Activated T-cell treated with anti-CD3 and anti-CD28 coated beads for 4 hours (primary cell): ENCODE measurements at regions not wholly inside any gene's neighbourhood (a gene's known extent, or its start where the extent isn't known, plus 50 kb on each side); places are given as distances from the start of the nearest gene placed in this dataset.

Source experiments
- DNase-seq: peaks from one replicate; pipeline ENCODE4 v3.0.0-alpha.2; 2020

DNA sequence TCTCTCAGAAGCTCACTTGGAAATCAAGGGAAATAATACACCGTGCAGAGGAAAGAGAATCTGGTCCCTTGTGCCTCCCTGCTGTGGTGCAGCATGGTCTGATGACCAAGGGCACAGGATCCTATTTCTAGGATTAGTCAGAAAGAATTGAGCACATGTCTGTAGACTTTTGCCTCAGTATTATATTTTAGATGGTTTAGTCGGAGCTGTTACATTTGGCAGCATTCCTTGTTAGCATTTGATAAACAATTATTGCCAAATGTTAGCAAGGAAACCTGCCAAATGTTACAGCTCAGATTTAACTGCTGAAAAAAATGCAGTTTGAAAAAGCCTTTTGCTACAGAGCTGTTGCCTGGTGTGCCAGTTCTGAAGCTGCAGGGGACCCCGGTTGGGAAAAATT is 183.5 kb upstream of the DPYD start:
- DNase-seq: no peak

DNA sequence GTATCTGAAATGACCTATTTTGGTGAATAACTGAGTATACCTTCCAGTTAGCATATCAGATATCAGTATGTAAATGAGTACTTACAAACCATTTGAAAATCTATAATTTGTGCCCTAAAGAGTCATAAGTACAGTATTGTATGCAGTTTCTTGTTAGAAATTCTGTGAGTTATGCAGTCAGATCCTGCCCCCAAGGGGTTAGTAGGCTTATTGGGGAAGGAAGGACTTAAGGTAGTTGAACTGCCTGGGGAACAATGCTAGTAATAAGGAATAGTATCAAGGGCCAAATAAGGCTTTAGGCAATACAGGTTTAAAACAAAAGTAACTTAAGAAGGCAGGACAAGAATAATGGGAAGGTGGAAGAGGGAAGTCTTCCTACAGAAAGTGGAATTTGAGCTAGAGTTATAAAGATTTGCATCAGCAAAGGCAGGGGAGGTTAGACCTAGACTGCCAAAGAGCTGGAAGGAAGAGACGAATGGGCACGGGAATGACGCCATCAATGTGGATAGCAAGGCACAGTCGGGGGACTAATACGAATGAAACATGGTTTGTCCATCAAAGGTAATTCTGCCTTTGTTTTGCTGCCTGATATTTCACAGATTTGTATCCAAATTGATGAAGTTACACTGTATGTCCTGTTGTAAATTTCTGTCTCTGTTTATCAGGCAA is 182.9 kb upstream of the DPYD start:
- no peak for DNase-seq

DNA sequence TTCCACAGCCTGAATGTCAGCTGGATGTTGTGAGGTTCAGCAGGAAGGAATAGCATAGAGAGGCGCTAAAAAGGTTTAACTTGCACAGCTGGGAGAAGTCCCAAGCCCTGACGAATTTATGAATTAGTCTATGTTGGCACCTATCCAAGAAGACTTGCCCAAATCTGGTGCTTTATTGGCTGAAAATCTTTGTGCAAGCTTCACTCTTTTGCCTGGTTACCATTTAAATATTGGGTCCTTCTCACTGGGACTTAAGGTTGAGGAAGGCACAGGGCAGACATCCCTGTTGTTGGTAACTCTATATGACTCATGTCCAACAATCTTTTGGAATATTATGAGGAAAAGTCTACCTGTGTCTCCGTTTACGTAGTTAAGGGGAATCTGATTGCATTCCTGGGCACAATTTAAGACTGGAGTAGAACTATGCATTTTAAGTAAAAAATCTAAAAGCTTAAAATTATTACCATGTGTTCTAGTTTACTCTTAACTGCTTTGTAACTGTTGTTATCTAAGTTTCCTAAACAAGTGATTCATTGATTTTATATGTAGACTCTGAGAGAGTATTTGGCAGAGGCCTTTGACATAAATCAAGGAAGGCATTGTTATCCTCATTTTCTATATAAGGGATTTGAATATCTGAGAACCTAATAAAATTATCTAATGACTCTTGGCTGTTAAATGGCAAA is 181.7 kb upstream of the DPYD start:
- DNase-seq: no peak

DNA sequence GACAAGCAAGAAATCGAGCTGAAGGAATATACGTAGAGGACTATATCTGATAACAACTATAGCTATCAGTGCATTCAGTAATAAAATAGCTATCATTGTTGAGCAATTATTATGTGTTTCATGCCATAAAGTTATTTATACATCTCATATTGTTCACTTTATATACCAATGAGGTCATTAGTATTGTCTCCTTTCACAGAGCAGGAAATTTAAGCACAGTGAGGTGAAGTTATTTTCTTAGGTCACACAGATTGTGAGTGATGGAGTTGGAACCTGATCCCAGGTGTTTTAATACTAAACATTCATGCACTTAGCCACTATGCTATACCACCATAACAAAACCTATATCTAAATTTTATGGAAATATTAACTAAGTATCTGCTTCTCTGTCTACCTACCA is 180.5 kb upstream of the DPYD start:
- DNase-seq: no peak

DNA sequence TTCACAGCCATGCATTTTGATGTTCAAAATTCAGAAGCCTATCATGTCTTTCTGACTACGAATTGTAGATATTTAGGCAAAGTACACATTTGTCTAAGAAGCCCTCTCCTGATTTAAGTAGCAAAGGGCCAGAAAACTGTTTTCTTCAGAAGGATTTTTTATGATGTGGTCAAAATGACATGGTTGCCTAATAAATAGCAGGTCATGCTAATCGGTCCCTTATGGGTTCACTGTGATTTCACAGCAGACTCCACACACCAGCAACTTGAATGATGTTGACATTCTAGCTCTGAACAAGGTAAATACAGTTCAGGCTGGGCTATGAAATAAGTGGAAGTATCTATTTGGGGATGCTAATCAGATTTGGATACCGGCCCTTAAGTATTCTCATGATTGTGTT is 178.7 kb upstream of the DPYD start:
- no peak for DNase-seq

DNA sequence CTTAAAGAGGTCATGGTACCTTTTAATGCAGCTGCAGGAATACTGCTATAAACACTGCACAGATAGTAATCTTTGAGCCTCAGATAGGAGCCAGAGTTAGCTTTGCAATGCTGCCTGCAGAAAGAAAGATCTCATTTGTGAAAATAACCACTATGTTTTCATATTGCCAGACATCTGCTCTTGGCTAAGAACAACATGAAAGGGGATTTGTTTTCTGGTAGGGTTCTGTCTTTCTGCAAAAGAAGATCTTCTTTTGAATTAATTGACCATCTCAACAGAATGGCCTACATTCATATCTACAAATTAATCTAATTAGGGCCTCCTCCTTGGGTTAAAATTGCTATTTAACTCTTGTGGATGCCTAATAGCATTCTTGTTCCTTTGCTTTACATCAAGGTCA is 177.6 kb upstream of the DPYD start:
- no peak for DNase-seq

DNA sequence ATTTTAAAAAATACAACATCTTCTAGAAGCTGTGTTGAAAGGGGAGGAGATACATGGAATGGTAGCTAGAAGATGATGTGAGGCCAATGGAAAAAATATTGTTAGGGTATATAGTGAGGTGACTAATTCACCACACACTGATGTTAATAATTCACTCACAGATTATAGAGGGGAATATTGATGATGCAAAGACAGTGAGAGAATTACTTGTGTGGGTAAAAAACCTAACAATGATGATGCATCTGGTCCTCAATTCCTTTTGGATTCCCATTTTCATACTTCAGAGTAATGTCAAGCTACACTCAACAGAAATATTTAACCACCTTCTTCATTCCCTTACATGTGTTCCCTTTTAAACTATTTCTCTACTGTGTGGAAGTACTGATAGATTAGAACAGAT is 169.5 kb upstream of the DPYD start:
- DNase-seq: no peak

DNA sequence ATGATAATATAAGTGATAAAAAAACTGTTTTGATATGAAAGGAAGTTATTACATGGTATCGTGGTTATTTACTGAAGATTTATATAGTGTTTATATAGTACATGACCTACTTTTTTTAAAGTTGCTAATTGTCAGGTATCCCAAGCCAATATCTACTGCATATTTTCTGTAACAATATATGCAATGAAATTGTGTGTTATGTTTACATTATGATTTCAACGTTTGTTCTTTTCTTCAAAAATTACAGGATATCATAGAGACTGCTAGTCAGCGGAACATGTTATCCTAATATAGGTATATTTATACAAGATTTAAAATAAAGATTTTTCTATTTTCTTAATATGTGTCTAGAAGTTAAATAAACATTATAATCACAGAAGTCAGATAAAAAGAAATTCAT is 167.5 kb upstream of the DPYD start:
- DNase-seq: no peak

DNA sequence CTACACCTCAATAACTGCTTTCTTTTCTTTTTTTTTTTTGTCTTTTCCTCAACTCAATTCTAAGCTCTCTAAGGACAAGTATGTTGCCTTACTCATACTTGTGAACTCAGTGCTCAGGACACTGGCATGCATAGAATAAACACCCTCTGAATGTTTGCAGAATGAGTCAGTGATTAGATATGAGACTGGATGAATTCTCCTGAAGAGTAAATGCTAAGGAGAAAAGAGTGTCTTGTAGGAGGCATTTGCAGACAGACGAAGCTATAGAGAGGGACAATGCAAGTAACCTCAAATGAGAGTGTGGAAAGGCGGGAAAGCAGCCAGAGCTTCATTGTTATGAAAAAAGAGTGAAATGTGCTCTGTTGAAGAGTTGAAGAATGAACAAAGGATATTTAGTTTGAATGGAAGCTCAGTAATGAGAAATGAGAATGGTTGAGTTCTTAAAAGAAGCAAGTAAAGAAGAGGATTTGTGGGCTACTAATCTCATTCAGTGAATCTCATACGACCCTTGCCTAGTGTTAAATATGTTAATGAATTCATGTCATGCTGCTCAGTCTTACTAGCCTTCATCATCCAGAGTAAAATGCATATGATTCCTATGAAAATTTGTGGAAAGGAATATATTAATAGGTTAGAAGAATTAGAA is 166.1 kb upstream of the DPYD start:
- no peak for DNase-seq

DNA sequence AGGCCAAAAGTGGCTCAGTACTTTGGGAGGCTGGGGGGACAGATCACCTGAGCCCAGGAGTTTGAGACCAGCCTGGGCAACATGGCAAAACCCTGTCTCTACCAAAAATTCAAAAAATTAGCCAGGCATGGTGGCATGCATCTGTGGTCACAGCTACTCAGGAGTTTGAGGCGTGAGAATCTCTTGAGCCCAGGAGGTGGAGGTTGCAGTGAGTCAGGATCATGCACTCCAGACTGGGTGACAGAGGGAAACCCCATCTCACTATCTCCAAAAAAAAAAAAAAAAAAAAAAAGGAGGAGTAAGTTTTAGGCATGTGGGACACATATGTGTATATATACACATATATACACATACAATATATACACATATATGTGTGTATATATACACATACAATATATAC is 165.3 kb upstream of the DPYD start:
- DNase-seq: no peak

DNA sequence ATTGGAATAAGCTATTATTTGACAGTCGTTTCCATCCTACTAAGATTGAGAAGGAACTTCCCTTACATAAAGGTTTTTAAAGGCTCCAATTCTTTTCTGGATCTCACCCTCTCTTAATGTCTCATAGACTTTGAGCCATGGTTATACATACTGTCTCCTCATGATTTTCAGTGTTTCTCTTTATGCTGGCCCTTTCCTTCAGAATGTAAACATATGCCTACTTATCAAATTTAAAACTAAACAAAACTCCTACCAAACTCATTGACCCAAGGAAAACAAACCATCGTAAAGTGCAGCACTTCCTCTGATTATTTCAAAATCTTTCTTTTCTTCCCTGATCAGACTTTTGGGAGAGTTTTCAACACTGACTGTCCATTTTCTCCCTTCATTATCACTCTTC is 163.4 kb upstream of the DPYD start:
- DNase-seq: no peak

DNA sequence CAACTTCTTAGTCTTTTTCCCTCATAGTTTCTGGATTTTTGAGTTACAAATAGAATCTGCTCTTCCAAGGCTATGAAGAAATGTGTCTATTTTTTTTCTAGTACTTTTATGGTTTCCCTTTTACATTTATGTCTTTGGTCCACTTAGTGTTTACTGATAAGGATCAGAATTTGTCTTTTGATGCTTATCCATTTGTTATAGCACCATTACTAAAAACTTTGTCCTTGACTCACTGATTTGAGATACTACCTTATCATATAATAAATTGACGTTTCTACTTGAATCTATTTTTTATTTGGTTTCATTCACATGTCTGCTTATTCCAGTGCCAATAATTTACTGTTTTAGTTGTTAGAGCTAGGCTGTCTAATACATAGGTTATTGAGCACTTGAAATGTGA is 161.1 kb upstream of the DPYD start:
- no peak for DNase-seq

DNA sequence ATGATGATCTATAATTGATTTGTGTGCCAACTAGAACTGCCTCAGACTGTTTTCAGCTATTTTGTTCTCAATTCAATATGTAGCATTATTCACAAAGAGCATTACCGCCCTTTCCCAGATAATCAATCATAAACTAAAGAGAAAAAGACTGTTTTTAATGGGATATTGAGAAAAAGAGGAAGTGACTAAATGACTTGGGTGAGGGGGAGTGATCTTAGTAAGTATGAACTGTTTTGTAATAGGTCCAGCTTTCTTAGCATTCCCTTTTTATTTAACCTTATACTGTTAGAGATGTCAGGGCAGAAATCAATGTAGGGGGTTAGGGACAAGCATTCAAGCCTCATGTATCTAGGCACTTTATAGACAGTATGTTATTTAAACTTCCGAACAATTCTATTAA is 157.8 kb upstream of the DPYD start:
- DNase-seq: no peak

DNA sequence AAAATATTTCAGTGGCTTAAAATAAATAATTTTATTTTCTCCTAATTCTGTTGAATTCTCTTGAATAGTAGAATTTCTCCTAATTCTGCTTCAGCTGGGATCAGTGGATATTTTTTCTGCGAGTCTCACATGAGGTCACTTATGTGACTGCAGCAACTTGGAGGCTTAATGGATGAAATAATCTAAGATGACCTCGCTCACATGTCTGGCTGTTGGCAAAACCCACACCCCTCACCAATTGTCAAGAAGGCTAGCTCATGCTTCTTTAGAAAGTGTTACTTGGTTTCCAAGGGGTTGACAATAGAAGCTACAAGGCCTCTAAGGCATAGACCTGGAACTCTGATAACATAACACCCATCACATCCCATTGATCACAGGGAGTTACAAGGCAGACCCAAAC is 156.9 kb upstream of the DPYD start:
- no peak for DNase-seq

DNA sequence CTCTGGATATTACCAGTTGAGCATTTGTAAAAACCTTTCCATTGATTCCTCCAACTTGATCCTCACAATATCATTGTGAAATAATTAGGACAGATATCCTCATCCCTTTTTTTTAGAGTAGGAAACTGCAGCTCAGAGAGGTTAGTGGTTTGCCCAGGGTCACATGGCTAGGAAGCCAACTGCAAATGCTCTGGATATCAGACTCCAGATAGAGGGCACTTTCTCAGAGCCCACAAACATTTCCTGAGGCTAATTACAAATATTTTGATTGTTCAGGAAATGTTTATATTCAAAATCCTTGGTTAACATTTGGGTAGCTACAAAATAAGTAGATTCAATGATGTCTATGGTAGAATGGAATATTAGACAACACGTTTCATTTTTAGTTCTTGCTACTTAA is 154.8 kb upstream of the DPYD start:
- no peak for DNase-seq

DNA sequence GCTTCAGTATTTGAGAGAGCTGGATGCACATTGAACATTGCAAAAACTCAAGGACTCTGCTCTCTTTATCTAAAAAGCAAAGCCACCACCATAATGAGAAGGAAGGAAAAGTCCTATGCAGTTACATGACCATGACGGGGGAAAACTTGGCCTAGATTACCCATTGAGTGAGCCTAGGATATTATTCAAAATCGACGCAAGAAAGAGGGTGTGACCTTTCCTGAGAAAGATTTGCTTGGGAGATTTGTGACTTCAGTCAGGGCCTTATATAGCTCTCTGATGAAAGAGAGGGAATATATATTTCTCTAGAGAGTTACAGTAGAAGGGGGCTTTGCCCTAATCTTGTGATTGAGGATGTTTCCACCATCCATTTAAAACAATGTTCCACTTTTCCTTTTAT is 153.0 kb upstream of the DPYD start:
- DNase-seq: no peak

DNA sequence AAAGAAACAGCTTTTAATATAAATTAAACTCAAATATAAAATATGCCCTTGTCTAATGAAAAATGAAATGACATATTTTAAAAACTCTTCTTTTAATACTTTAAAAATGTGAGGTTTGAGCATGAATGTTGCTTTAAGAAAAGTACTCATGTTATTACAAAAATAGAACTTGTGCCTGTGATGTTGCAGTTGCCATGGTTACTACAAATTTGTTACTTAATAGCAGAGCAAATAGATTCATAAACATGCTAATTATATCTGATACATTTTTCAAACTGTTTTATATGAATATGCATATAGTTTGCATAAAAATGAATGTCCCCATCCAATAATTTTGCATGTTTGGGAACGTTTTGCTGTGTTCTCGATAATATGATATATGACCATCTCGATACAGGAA is 152.3 kb upstream of the DPYD start:
- DNase-seq: no peak

DNA sequence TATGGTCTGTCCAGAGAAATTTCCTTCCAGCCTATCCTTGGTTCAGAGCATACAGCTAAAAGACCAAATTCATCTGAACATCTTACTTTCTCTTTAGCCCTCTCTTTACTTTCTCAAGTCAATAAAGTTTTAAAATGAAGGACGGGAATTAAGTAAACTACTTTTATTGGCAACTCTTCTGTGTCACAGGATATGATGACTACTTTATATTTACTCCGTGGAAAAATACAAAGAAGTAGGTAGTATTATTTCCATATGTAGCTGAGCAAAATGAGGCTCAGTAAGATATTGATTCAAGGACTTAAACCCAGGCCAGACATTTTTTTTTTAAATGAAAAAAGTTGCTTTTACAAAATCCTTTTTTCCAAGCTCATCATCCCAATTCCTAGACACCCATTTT is 151.2 kb upstream of the DPYD start:
- DNase-seq: no peak

DNA sequence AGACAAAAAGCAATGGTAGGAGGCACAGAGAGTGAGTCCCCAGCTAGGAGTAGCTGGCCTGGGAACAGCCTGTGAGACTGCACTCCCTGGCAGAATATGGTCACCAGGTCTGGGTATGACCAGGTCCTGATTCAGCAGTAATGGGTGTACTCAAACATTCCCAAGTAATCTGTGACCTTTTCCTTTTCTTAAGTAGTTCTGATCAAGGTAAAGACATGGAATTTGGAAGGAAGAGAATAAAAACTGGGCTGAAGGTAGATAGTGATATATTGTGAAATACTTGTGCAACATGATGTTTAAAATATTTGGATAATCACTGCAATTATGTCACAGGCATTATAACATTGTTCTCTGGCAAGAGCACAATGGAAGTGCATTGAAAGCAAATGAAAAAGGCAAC is 147.2 kb upstream of the DPYD start:
- no peak for DNase-seq

DNA sequence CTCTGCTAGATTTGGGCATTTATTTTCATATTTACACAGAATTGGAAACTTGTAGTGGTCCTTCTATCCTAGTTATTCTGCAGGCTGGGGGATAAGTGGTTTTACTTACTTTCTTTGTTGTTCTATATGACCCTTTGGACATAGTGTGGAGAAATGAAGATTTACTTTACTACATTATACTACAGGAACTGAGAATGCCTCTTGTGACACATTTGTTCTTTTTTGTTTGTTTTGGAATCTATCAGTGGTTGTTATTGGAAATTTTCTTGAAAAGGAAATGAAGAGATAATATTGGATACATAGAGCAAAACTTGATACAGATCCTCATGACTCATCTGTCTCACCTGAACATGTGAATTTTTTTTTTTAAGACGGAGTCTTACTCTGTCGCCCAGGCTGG is 146.1 kb upstream of the DPYD start:
- no peak for DNase-seq

DNA sequence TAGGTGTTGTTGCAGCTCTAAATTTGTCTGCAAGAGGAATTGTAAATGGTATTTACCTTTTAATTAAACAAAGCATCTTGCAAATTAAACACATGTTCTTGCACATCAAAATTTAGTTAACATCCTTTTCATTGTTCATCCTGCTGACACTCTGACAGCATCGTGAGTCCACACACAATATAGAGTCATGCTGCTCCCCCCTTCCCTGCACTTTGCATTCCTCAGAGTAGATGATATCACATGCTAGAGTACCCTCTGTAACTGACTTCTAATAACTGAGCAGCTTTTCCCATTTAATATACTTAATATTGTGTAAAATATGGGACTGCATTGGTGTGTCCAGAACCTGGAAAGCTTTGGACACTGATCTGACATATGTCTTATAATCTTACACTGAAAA is 138.8 kb upstream of the DPYD start:
- no peak for DNase-seq

DNA sequence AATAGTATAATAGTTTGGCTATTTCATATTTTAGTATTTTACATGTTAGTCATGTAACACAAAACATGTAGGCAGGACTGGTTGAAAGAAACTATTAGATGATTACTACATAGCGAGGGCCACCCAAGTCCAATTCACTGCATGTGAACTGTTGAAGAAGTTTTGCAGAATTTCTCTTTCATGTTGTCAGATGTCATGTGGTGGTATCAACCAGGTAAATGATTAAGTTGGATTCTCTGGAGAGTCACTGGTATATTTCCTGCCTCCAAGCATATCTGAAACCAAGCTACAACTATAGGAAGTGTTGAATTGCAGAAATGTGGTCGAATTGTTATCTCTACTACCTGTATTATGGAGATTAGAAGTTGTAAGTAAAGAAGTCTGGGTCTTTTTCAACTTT is 137.8 kb upstream of the DPYD start:
- no peak for DNase-seq

DNA sequence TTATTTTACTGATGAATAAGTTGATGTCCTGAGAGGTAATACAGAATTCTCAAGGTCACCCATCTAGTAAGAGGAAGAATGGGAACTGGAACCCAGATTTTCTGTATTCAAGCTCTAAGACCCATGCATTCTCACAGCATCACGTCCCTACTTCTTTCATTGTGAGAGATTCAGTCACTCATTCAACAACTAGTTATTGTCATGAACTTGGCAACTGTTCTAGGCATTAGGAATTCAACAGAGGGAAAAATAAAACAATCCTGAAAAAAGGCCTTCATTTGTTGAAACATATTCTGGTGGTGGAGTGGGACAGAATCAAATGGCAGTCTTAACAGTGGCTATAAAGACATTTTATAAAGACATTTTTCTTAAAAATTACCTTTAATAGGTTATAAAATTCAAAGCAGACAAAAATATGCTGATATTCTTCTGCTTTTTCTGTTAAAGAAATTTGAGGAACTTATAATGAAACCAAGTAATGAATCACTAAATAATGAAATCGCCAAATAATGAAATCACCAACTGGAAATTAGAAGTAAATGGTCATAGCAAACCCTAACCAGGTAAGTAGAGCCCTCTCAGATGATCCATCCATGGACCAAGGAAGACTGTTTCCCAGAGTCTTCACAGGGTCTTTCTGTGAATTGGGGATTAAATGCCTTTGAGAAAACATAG is 136.5 kb upstream of the DPYD start:
- no peak for DNase-seq

DNA sequence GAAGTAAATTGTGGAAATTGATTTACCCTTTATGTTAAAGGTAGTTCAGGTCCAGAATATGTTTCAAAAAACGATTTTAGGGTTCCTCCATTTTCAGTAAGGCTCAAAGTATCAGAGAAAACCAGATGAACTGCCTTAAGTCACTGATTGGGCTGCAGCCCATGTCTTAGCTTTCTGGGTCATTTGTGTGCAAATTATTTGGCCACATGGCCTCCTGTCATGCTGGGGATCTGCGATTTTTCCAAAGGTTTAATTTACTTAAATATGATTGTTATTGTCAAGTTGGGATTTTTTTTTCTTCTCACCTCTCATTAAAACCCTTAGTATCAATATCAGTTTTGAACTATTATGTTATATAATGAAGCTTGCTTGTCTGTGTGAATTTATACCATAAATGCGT is 135.9 kb upstream of the DPYD start:
- DNase-seq: no peak
